ENCODE measurements at regions not wholly inside any gene's neighbourhood (a gene's known extent, or its start where the extent isn't known, plus 50 kb on each side); places are given as distances from the start of the nearest gene placed in this dataset.

- Histone ChIP-seq H3K4me3 (no peak overlapping the region), H3K36me3 (no peaks in the 10 kb centered on the region), H3K9me3 (replicated peaks) (peaks cover 15% of the 10 kb centered on the region), H3K27me3 (ENCODE audit: low read depth) (no peaks in the 10 kb centered on the region), H3K4me1 (peaks cover 4% of the 10 kb centered on the region), H3K27ac (replicated peaks) (no peak overlapping the region)
- intact Hi-C loops (cut with micrococcal nuclease), result no loop called here
- no peak for DNase-seq
- TF ChIP-seq CTCF (IDR thresholded peaks at IDR 0.05; ENCODE audit: borderline replicate concordance), result no peak
These were observed 103.7 kb upstream of the ZNF521 start for GRCh38 chr18:25455646-25456045.

GRCh38 chr18:25455159-25455558 lies 103.2 kb upstream of the ZNF521 start:
- Histone ChIP-seq H3K9me3 (replicated peaks) (peaks cover 20% of the 10 kb centered on the region), H3K27ac (replicated peaks) (no peak overlapping the region), H3K4me1 (peaks cover 4% of the 10 kb centered on the region), H3K4me3 (no peak overlapping the region), H3K36me3 (no peaks in the 10 kb centered on the region), H3K27me3 (ENCODE audit: low read depth) (no peaks in the 10 kb centered on the region)
- no peak for TF ChIP-seq CTCF (IDR thresholded peaks at IDR 0.05; ENCODE audit: borderline replicate concordance)
- intact Hi-C loops (cut with micrococcal nuclease), result no loop called here
- DNase-seq, result no peak

DNA sequence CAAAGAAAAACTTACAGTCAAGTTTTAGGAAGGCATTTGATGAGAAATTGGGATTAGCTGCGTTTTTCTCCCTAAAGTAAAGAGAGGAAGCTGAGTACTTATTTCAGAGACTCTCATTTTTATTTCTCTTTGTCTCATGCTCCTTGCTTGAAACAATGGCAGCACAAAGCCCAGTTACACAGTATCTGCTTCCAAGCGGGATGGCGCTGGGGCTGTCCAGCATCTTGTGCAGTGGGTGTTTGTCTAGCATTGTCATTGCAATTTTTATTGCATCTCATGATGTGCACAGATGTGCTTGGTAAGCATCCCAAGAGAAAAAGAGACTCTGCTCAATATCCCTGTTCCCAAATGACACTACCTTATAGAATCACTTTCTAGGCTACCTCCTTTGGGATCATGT lies 102.8 kb upstream of the ZNF521 start:
- Histone ChIP-seq H3K27ac (replicated peaks) (no peak overlapping the region), H3K36me3 (no peaks in the 10 kb centered on the region), H3K4me3 (no peak overlapping the region), H3K4me1 (peaks cover 4% of the 10 kb centered on the region), H3K27me3 (ENCODE audit: low read depth) (no peaks in the 10 kb centered on the region), H3K9me3 (replicated peaks) (peaks cover 20% of the 10 kb centered on the region)
- no peak for DNase-seq
- no peak for TF ChIP-seq CTCF (IDR thresholded peaks at IDR 0.05; ENCODE audit: borderline replicate concordance)
- intact Hi-C loops (cut with micrococcal nuclease), result no loop called here

- H3K27me3 ChIP-seq (ENCODE audit: low read depth), result no peaks in the 10 kb centered on the region
- H3K9me3 ChIP-seq (replicated peaks), result peaks cover 20% of the 10 kb centered on the region
- no peak overlapping the region for H3K27ac ChIP-seq (replicated peaks)
- H3K36me3 ChIP-seq, result no peaks in the 10 kb centered on the region
- H3K4me1 ChIP-seq, result peaks cover 4% of the 10 kb centered on the region
- TF ChIP-seq CTCF (IDR thresholded peaks at IDR 0.05; ENCODE audit: borderline replicate concordance), result no peak
- intact Hi-C loops (cut with micrococcal nuclease), result no loop called here
- no peak for DNase-seq
- no peak overlapping the region for H3K4me3 ChIP-seq
These were observed 102.3 kb upstream of the ZNF521 start for GRCh38 chr18:25454270-25454659.

DNA sequence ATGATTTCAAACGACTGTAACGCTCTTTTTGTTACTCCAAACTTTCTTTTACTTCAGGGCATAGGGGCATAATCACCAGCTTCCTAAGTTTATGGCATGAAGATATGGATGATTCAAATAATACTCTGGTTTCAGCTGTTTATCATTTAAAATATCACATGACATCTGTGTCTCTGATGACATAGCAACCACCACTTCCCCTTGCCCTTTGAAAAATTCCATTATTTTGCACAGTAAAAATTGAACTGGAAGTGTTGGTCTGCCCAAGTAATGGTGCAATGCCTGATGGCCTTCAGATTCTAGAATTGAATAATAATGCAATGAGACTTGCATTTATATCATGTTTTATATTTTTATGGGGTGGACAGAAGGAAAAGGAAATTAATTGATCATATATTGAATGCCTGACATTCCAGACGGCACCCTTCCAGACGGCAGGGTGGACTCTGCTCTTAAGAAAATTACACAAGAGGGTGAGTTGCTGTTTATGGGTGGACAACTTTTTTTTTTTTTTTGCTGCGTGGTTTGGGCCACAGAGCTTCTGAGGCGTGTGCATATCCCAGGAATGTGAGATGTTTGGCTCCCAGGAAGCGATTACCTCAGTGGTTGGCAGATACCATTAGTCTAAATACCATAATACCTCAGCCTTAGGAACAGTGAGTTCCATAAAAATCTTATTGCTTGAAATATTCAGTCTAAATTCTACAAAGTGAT lies 101.7 kb upstream of the ZNF521 start:
- H3K27me3 ChIP-seq (ENCODE audit: low read depth), result no peaks in the 10 kb centered on the region
- intact Hi-C loops (cut with micrococcal nuclease), result no loop called here
- peaks cover 20% of the 10 kb centered on the region for H3K9me3 ChIP-seq (replicated peaks)
- H3K4me3 ChIP-seq, result no peak overlapping the region
- H3K36me3 ChIP-seq, result no peaks in the 10 kb centered on the region
- DNase-seq, result no peak
- H3K4me1 ChIP-seq, result peaks cover 4% of the 10 kb centered on the region
- TF ChIP-seq CTCF (IDR thresholded peaks at IDR 0.05; ENCODE audit: borderline replicate concordance), result no peak
- H3K27ac ChIP-seq (replicated peaks), result no peak overlapping the region
